ENCODE measurements at regions not wholly inside any gene's neighbourhood (a gene's known extent, or its start where the extent isn't known, plus 50 kb on each side); places are given as distances from the start of the nearest gene placed in this dataset.

DNA sequence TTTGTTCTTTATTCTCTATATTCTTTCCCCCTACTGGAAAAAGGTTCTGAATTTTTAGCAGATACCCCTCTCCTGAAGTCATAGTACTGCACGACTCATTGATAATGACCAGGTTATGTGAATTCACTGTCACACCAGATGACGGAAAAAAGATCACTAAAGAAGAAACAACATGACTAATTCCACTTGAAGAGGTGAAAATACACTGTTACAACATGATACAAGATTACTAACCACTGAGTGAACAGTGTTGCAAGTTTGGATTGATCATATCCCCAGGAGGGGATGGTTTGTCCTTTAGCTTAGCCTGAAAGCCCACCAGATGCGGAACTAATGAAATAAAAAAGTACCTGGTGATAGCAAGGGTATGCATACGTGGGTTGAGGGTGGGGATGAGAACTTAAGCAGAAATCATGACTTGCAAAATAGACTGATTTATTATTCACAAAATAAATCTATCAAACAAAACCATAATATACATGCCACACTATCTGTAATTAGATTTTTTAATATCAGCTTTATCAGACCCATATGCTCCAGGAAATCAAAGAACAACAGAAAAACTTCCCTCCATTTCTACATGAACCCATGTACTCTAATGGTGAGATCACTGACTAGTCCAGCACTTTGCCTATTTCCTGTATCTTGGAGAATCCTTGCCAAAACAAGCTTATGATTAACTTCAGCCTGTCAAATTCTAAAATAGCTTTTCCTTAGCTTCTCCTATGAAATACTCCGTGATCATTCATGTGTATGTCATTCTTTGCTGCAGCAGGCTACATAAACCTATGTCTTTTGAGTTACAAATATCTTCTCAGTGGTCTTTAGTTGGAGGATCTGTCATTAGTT lies 257.4 kb upstream of the AGA start:
- DNase-seq: no peak

- no peak for DNase-seq
Measured at GRCh38 chr4:177706916-177707315, 264.7 kb upstream of the AGA start.

DNA sequence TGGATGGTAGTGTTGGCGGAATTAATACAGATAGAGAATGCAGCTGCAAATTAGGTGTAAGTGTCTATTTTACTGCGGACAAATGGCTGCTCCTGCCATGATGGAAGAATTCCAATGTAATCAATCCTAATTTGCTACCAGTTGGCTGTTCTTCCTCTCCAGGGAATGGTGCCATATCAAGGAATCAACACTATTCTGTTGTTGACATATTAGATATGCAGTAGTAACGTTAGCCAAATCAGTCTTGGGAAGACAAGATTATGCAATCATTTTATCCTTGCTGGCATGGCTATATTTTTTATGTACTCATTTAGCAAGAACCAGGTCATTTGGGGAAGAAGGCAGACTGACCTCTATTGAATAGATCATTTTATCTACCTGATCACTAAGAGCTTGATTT lies 271.2 kb upstream of the AGA start:
- DNase-seq: no peak

DNA sequence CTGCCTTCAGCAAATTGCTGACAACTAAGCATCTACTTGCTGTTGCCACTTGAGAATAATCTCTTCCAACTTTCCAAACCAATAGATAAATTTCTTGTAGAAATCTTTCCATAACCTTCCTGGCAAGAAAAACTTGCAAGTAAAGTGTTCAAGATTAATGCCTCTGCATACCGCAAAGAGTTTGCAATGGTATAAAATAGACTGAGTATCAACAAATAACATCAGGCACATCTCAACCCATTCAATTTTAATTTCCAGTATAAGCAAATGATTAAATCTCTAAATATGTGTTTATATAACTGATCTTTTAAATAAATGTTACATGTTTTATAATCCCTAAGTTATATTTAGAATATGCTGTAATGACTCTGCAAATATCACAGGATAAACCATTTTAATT lies 275.2 kb upstream of the AGA start:
- DNase-seq: no peak

DNA sequence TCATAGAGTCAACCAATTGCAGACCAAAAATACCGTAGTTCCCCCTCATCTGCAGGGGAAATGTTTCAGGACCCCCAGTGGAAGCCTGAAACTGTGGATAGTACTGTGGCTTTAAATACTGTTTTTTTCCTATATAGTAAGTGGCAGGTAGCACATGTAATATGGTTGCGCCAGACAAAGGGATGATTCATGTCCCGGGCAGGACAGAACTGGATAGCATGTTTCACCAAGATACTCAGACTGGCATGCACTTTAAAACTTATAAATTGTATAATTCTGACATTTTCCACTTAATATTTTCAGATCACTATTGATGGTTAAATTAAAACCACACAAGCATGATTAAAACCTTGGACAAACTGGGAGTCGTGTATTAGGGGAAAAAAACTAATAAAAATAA lies 276.3 kb upstream of the AGA start:
- no peak for DNase-seq

GRCh38 chr4:177726111-177726510 lies 283.9 kb upstream of the AGA start:
- no peak for DNase-seq

DNA sequence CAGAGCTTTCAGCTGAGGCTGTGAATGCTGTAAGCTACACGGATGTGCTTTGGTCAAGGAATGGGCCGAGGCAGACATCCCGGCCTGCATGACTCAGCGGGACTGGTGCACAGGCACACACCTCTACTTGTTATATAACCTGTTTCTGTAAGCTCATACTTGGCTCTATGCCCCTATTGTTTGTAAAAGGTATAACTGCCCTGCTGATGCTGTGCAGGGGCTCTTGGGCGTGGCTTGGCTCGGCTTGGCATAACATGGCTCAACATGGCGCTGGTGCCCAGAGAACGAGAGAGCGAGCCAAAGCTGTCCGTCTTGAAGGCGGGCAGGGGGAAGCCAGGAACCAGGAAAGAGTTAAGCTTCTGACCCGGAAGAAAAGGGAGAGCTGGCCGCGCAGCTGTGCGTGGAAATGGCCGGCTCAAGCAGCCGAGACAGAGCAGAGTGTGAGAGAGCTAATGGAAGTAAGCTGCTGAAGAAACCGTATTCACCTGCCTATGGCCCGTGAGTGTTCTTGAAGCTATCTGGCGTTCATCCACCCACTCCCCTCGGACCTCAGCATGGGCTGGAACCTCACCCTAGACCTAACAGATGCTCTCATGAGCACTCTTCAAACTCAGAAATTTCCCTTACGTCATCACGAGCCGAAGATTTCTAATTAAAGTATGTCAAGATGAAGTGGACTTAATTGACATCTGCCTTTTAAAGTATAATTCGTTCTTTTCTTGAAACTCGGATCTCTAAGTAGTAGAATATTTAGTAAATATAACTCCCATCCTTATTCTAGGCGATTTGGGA lies 286.3 kb upstream of the AGA start:
- DNase-seq: no peak

- DNase-seq: no peak
Measured at GRCh38 chr4:177729681-177730080, 287.4 kb upstream of the AGA start.

DNA sequence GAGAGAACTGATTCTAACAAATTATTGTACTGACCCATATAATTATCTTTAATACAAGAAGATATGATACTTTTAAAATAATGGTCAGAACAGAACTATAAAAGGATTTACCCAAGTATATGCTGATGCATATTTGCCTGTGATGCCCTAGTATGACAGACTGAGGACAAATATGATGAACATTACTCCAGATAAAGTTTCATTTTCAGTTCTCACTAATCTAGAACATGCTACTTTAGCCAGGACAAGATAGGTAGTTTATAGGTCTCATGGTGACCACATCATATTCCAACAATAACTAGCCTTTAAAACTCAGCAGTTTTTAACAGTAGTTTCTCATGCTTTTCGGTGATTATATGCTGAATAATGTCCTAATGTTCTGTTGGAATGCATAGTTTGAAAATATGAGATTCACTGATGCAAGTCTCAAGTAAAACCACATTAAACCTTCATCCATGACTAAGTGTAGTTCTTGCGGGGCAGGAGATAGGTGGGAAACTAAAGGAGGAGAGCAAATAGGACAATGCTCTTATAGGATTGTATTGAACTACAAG lies 295.2 kb upstream of the AGA start:
- DNase-seq: no peak

GRCh38 chr4:177740563-177740962 lies 298.3 kb upstream of the AGA start:
- DNase-seq: no peak

- DNase-seq: no peak
Measured at GRCh38 chr4:177759729-177760128, 317.5 kb upstream of the AGA start.

GRCh38 chr4:177761692-177762091 lies 319.5 kb upstream of the AGA start:
- no peak for DNase-seq

DNA sequence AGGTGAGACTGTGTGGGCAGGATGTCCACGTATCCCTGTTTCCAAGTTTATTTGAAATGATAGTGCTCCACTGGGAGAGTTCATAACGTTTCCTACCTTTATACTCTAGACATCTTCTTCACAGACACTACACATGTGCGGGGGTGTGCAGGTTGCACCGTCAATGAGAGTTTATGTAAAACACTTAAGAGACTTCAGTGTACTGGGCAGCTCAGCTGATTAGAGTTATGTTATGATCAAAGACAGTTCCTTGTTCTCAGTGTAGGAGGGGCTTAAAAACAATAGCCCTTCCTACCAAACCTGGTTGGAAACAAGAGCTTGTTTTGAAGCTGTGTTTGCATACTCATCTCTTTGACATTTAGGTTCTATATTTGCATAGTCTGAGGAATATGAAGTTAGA lies 326.9 kb upstream of the AGA start:
- DNase-seq: no peak

- DNase-seq: no peak
Measured at GRCh38 chr4:177770776-177771175, 328.5 kb upstream of the AGA start.

DNA sequence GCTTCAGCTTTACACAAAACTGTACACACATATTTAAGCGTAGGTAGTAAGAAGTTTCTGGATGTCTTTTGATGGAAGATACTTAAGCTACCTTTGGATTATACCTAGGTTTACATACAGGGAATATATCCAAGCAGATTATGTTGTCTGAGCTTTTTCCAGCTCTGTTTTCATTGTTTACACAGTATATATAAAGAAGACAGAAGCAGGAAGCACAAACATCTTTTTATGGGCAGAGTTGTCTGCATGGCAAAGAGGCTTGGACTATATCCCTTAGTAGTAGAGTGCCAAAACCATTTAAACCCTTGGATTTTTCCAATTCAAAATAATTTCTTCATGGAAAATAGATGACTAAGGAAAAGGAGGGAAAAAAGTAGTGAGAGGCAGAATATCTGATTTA lies 329.4 kb upstream of the AGA start:
- no peak for DNase-seq

- DNase-seq: no peak
Measured at GRCh38 chr4:177778623-177779022, 336.4 kb upstream of the AGA start.

GRCh38 chr4:177785000-177785399 lies 342.8 kb upstream of the AGA start:
- no peak for DNase-seq

GRCh38 chr4:177789610-177790009 lies 347.4 kb upstream of the AGA start:
- no peak for DNase-seq

- DNase-seq: no peak
Measured at GRCh38 chr4:177791188-177791587, 349.0 kb upstream of the AGA start.

- no peak for DNase-seq
Measured at GRCh38 chr4:177796841-177797240, 354.6 kb upstream of the AGA start.

DNA sequence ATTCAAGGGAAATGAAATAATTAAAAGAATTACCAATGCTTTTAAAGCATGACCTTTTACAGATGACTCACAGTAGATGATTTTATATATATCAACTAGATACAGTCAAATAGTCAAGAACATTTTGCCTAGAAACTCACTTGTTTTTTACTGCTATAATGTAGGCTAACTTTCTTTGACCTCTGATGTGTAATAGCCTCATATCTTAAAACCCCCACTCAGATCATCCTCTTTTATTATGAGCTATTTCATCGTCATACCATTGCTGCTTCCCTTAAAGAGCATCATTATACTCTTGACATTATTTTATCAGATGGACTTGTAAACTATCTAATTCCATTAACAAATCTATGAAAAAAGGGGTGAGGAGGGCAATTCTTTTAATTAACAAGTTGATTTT lies 355.9 kb upstream of the AGA start:
- DNase-seq: no peak

GRCh38 chr4:177802162-177802561 lies 359.9 kb upstream of the AGA start:
- DNase-seq: no peak

DNA sequence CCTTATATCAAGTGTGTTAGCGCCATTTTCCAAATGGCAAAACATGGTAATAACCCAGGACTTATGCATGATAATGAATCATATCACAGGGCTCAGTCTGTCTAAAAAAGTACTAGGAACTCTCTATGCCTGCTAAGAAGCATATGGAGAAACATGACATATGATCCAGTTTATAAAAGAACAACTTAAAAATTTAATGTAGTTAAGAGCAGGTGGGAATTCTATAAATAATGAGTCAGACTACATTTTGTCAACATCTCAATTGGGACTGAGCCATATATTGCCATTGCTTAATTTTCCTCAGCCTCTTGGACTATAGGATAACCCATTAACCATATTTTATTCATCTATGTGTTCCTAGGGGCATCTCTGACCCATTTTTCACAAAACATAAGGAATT lies 360.4 kb upstream of the AGA start:
- no peak for DNase-seq

DNA sequence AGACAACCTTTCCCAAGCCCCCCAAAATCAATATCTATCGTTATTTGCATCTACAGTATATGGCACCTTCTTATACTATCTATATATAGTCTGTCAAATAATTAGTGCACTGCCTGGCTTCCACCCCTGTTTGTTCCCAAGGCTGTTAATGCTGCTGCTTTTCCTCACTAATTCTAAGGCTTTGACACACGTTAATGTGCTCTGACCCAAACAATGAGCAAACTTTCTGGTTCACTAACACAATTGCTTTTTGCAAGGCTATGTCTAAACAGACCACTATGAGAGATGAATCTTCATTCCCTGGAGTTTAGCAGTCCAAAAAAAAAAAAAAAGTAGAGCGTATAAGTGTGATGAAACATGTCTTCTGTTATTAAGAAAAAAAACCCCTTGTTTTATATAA lies 360.9 kb upstream of the AGA start:
- no peak for DNase-seq
